HG03558 (cell line): ENCODE measurements at regions not wholly inside any gene's neighbourhood (a gene's known extent, or its start where the extent isn't known, plus 50 kb on each side); places are given as distances from the start of the nearest gene placed in this dataset.

Experiments
- ATAC-seq: cut with Tn5 transposase; IDR thresholded peaks from one replicate; pipeline ENCODE4 v1.9.1; 2021; ENCODE audit warnings: moderate number of reproducible peaks; ENCODE audit not compliant: unreplicated experiment; ENCODE audit errors: extremely low read depth

DNA sequence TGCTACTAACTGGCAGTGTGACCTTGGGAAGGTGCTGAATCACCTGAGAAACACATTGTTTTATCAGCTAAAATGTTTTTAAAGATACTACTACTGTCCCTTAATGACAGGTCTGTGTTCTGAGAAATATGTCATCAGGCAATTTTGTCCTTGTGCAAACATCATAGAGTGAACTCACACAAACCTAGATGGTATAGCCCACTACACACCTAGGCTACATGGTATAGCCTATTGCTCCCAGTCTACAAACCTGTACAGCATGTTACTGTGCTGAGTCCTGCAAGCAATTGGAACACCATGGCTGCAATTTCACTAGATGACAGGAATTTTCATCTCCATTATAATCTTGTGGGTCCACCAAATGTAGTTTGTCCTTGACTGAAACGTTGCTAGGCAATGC, 101.3 kb upstream of the GUCY1A1 start:
- ATAC-seq, result no peak

DNA sequence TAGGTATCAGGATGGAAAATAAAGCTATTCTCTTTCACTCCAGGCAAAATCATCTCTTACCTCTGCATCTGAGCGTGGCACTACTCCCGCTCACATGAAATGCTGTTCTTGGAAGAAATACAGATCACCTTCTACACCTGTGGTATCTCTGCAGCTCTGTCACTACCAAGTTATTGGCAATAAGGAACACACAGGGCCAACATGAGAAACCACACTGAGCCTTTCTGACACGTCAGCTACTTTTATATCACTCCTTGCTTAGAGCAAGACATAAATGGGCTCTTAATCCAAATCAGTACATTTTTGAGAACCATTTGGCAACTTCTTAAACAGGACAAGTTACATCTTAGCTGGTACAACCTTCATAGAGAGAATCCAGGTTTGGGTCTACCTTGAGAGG, 101.8 kb upstream of the GUCY1A1 start:
- ATAC-seq, result no peak

DNA sequence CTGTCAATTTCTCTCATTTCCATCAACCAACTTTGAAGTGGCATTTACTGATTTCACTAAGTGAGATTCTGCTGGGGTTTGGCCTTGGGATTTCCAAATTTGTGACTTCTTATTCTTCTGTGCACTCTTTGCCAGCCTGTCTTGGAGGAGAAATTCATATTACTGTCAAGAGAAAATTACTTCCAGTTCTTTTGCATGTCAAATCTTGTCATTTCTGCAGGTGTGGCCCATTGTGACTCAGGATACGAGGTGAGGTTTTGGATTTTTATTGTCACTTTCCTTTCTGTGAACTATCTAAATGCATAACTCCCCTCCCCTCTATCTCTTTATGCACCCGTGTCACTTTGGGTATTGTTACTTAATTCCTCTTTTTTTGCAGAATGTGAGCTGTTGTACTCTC, 102.6 kb upstream of the GUCY1A1 start:
- ATAC-seq, result no peak

DNA sequence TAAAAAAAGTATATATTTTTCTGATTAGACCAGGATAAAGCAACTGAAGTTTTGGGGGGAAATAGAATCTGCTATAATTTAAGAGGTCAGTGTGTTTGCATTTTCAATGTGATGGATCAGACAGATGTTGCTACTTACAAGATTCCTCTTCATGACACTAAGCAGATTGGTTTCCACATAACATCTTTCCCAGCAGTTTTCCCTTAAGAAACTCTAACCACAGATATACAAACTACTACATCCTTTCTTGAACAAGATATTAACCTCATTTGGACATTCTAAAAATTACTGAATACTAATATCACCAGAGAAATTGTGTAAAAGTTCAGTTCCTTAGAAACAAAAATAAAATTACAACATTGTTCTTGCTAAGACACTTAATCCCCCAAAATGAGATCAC, 106.7 kb upstream of the GUCY1A1 start:
- no peak for ATAC-seq

DNA sequence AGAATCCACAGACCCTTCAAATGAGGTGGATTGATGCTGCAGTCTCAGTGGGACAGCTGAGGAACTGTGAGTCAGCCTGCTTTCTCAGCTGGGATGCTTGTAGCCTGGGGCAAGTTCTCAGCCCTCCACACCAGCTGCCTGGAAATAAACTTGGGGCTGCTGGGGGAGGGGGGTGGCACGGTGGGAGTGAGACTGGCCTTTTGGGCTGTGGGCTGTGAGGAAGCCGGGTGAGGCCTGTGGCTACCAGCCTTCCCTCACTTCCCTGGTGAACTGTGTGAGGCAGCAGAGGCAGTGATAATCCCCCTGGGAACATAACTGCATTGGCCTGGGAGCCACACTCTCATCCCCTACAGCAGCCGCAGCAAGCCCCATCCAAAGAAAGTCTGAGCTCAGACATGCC, 114.5 kb upstream of the GUCY1A1 start:
- ATAC-seq, result no peak

DNA sequence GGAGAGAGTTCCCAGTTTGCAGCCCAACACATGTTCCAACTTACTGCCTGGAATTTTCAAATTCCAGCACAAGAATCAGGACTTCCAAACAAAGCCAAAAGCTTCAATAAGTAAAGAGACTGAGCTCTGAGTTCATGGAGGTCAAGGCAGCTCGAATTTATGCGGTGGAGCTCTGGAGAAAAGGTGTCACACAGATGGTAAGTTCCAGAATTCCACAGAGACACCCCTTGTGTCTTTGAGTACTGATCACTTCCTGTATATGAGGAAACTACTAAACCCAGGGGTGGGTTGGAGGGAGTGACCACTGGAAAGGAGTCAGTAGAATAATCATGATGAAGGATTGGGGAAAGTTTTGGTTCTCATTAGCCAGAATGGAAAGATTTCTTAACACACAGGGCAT, 118.5 kb upstream of the GUCY1A1 start:
- no peak for ATAC-seq

DNA sequence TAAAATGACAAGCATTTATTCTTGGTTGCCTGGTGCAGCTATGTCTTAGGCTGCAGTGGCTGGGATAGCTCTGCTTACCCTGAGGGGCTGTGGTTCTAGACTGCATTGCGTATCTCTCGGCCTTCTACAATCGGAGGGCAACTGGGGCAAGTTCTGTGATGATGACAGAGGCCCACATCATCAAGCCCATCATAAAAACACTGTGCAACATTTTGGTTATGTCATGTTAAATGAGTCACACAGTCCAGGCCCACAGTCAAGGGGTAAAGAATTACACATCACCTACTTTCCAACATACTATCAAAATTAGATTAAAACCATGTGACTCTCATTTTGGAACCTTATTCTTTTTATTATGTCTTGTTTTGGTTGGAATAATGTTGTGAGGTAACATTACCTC, 120.2 kb upstream of the GUCY1A1 start:
- ATAC-seq, result no peak

DNA sequence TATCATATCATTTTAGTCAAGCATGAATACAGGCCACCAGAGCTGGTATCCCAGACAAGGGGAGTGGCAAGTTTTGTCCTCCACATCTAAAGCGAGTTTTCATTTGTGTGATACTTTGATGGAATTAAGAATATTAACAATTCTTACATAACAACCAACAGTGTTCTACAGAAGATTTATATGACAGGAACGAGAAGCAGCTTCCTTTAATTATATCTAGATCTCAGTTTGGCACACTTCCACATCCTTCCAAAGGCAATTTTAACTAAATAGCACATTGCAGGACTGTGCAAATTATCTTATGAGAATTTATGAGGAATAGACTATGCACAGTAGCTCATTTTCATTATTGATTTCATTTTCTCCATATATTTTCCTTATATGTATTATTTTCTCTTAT, 121.2 kb upstream of the GUCY1A1 start:
- ATAC-seq, result no peak

DNA sequence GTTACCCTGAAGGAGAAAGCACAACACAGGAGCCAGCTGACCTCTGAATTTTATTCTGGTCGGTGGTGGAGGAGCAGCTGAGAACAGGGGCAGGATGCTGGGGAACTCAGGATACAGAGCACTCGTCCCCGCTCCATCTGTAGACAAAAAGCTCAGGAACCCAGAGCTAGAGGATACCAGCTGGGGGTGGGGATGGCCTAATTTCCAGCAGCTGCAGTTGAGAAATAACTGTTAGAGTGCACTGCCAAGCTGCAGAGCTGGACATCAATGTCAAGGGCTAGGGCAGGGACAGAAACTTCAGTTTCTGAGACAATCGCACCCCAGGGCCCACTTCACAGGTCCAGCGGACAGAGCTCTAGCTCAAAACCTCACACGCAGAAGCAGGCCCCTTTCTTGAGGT, 122.1 kb upstream of the GUCY1A1 start:
- ATAC-seq, result no peak

DNA sequence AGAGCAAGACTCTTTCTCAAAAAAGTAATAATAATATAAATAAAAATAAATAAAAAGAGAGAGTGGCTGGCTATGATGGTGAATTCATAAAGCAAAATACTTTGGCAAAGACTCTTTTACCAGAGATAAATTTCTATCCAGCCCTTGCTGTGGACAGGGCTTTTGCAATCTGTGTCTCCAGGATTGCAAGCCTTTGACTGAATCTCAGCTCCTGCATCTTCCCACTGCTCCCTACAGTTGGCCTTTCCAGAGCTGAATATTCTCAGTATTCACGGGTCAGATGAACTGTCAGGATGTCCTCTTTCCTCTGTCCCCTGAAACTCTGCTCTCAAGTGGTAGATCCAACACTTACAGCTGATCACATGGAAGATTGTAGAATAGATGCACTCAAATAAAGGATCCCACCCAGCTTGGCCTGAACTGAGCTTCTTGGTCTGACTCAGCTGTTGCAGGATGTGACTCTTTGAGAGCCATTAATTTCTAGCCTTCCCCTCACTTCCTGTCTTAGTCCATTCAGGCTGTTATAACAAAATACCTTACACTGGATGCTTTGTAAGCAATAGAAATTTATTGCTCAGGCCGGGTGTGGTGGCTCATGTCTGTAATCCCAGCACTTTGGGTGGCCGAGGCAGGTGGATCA, 123.4 kb upstream of the GUCY1A1 start:
- no peak for ATAC-seq

DNA sequence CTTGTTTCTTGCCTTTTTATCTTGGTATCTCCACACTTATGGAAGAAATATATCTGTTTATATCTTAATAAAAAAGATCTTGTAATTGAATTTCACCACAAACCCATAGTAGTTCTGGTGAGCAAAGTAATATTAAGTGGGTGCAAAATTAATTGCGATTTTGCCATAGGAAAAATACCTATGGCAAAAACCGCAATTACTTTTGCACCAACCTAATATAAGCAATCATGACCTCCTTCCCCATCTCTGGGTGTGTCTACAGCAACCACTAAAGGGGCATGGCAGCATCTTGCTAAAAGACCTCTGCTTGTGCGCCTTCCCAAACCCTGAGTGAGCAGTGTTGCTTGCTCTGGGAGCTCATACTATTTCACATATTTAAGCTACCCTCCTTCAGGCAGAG, 124.2 kb upstream of the GUCY1A1 start:
- no peak for ATAC-seq

DNA sequence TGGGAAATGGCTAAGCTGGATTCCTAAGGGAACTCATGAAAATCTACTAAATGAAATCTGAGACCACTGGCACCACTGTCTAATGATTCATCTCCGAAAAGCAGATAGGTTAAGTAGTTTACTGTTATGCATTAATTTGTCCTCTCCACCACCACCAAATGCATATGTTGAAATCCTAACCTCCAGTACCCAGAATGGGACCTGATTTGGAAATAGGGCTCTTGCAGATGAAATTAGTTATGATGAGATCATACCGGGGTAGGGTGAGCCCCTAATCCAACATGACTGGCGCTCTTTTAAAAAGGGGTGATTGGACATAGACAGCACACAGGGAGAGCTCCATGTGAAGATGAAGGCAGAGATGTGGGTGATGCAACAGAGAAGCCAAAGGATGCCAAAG, 124.9 kb upstream of the GUCY1A1 start:
- no peak for ATAC-seq

DNA sequence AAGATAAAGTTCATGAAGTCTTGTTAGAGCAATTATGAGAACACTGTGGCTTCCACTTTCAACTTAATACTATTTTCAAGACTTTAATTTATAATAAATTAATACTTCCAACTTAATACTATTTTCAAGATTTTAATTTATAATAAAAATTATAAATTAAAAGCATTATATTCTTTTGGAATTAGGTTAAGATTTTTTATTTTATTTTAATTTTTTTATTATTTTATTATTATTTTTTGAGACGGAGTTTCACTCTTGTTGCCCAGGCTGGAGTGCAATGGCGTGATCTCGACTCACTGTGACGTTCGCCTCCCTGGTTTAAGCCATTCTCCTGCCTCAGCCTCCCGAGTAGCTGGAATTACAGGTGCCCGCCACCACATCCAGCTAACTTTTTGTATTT, 126.0 kb upstream of the GUCY1A1 start:
- ATAC-seq, result no peak

DNA sequence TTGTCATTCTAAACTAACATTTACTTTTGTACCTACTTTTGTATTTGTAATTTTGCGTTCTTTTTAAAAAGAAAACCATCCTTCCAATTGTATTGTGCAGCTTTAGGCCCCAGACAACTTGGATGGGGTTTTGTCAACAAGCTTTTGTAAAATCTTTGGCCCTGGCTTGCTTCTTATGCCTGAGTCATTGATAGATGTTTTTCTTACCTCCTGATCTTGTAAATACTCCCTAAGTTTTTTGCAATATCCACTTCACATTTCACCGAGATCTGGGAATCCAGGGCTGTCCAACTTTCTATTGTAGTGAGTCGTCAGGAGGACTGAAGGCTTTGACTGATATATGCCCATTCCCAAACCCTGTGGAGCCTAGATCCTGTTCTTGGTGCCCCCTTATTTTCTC, 126.9 kb upstream of the GUCY1A1 start:
- no peak for ATAC-seq

DNA sequence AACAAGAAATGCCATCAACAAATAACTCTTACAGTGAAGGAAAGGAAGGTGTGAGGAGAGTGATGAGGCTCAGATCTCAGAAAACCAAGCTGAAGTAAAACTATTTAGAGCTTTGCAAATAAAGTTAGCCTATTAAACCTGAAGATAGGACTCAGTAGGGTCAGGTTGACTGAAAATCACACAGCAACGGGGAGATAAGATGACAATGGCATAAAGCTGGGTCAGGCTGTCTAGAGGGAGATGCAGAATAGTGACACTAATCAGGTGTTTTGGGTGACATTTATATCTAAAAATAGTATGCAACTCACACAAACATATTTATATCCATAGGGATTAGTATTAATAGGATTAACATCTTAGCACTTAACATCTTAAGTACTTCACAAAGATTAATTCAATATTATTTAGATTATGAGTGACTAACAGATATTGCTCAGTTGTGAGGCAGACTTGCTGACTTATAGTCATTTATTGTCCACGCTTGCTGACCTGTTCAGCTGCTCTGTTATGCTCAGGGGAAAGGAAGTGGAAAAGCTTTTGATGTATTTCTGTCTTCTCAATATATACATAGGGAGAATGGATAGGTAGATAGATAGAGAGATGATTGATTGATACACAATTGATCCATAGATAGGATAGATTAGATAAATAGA, 130.7 kb upstream of the GUCY1A1 start:
- no peak for ATAC-seq

DNA sequence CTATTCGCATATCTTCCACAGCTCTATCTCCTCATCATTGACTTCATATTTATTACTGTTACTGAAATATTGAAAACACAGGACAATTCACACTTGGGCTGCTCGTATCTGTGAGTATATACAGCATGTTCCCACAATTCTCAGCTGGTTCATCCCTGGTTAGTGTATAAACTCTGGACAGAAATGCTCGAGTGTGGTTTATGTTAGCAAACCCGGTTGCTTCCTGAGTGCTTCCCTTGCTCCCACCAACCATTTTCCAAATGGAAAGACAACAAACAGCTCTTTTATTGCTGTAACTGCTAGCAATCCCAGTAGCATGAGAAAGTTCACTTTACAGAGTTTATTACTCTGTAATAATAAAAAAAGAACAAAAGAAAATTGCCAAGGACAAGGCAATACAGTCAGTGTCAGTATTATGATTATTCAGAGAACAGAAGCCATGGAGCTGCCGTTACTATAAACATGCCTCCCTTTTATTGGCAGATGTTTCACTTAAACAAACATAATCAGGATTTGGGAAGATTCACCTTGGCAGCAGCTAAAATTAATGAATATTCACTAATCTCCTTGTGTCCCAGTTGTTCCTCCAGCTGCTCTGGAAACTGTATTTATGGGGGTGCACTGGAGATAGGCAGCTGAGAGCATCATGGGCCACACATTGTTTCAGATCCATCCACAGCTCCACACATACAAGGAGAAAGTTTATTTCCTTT, 134.1 kb upstream of the GUCY1A1 start:
- ATAC-seq, result no peak

DNA sequence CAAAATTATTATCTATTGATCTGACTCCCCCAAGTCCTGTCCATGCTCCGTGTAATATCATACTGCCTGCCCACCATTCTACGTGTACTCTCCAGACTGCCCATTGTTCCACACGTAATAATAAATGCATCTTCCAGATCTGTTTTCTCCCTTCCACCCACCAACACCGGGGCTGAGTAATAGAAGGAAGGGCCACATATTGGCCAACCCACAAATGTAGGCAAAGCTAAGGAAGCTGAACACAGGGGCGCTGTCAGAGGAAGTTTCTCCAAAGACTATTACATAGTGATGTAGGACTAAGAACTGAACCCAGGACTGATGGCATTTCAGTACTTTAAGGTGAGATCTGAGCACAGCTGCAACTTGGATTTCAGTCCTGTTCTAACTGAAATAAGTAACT, 135.8 kb upstream of the GUCY1A1 start:
- ATAC-seq, result no peak

DNA sequence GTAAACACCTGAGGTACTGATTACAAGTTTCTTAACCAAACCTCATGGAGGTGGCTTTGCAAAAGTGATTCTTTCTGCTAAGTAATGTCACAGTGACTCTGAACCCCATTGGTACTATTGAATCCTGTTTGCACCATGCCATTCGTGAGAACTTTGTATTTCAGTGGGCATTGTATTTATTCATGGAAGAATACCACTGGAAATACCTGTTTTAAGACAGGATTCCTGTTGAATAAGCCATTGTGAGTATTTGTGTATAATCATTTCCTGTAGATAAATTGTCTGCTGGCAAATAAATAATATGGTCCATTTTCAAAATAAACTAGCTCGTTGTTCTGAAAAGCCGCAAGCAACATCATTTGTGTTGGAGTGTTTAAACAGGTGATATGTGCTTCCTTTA, 136.4 kb upstream of the GUCY1A1 start:
- no peak for ATAC-seq

DNA sequence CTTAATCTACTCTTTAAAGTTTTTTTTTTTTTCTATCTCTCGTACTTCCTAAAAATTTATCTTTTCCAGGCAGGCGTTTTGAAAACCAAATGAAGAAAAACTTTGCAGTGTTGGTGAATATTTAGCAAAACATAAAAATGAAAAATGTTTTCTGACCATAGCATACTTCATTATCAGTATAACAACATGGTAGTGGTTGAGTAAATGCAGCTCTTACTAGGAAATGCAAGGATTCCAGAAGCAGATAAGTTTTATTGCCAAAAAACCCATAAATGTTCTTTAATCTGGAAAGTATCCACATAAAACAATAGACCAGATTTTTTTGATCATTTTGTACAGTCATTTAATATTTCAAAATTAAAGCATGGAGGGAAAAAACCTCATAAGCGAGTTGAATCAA, 136.9 kb upstream of the GUCY1A1 start:
- ATAC-seq, result no peak

DNA sequence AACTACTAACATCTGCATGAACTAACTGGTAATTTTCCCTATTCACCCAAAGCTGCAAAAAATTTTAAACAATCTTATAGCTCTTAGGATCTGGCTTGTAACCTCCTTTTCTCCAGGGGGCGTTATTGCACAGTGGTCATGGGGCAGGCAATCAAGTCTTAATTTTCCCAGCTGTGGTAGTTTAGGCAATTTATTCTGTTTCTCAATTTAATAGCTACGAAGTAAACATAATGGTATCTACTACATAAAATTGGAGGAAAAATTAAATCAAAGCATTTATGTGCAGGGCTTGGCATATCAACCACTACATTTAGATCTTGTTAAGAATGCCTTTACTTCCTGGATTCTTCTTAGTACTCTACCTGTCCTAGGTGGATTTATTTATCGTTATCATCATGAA, 137.4 kb upstream of the GUCY1A1 start:
- no peak for ATAC-seq

DNA sequence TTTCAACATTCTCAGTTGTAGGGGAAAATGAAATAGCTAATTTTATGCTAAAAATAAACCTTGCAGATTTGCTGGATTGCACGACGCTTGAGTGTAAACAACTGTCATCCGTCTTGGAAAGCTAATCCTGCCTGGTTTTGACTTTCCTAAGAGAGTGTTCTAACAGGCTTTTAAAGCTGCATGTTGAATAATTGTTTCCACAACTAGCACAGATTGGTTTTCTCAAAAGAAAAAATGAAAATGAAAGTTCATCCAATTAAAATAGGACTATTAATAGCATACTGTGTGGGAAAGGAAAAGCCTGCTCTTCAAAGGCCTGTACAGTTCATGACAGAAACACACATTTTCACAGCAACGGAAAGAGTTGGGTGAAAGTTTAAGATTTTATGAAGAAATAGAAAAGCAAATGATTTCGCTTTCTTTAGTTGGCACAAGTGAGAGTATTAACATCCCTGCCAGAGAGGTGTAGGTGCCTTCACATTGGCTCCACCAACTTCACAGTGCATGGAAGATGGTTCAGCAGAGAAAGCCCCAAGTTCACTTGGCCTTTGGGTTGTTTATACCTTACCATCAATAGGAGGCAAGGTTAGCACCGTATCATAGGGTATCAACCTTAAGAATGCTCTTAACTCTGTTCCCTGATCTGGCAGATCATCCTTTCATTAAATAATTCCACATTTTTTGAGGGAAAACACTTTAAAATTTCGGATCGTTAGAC, 140.0 kb upstream of the GUCY1A1 start:
- no peak for ATAC-seq
